ENCODE measurements at regions not wholly inside any gene's neighbourhood (a gene's known extent, or its start where the extent isn't known, plus 50 kb on each side); places are given as distances from the start of the nearest gene placed in this dataset.

GRCh38 chr10:88045656-88046415 is 182.4 kb downstream of the PTEN start:
- H3K27ac Mint-ChIP-seq (ENCODE audit: unreplicated experiment), result no peak overlapping the region
- no TSS peak for BruUV-seq (replicated peaks)
- CTCF ChIA-PET, result no interaction called here

GRCh38 chr10:88047579-88047978 is 184.2 kb downstream of the PTEN start:
- POLR2A ChIA-PET, result no interaction called here

More at GRCh38 chr10:88045656-88046415, 182.4 kb downstream of the PTEN start:
- POLR2A ChIA-PET, result no interaction called here
- Histone ChIP-seq H3K27me3 (replicated peaks; ENCODE audit: control insufficient read depth, insufficient read depth, low read length) (no peaks in the 10 kb centered on the region), H3K9me3 (no peaks in the 10 kb centered on the region), H3K4me3 (ENCODE audit: low read depth, low read length) (no peak overlapping the region), H3K36me3 (ENCODE audit: control insufficient read depth, insufficient read depth, low read length) (no peaks in the 10 kb centered on the region), H3K4me1 (peaks cover 4% of the 10 kb centered on the region; the same call in 1 of the 2 replicates)
- DNase-seq, result no peak
- H3K36me3 Mint-ChIP-seq (ENCODE audit: insufficient read depth, unreplicated experiment), result no peaks in the 10 kb centered on the region
- no peaks in the 10 kb centered on the region for H3K9me3 Mint-ChIP-seq (ENCODE audit: unreplicated experiment)
- intact Hi-C loops (cut with micrococcal nuclease; ENCODE audit: unreplicated experiment), result no loop called here
- H3K4me3 Mint-ChIP-seq (ENCODE audit: unreplicated experiment), result no peak overlapping the region
- TF ChIP-seq, protein P1, sequence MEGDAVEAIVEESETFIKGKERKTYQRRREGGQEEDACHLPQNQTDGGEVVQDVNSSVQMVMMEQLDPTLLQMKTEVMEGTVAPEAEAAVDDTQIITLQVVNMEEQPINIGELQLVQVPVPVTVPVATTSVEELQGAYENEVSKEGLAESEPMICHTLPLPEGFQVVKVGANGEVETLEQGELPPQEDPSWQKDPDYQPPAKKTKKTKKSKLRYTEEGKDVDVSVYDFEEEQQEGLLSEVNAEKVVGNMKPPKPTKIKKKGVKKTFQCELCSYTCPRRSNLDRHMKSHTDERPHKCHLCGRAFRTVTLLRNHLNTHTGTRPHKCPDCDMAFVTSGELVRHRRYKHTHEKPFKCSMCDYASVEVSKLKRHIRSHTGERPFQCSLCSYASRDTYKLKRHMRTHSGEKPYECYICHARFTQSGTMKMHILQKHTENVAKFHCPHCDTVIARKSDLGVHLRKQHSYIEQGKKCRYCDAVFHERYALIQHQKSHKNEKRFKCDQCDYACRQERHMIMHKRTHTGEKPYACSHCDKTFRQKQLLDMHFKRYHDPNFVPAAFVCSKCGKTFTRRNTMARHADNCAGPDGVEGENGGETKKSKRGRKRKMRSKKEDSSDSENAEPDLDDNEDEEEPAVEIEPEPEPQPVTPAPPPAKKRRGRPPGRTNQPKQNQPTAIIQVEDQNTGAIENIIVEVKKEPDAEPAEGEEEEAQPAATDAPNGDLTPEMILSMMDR (IDR thresholded peaks at IDR 0.05; ENCODE audit: insufficient read depth in 1 of 2, low read depth in 1 of 2, low read length in 1 of 2, severe bottlenecking in 1 of 2, unreplicated experiment in 1 of 2), result no peak
- H3K4me1 Mint-ChIP-seq (ENCODE audit: low read depth, unreplicated experiment), result peaks cover 7% of the 10 kb centered on the region
- no peaks in the 10 kb centered on the region for H3K27me3 Mint-ChIP-seq (ENCODE audit: insufficient read depth, unreplicated experiment)

DNA sequence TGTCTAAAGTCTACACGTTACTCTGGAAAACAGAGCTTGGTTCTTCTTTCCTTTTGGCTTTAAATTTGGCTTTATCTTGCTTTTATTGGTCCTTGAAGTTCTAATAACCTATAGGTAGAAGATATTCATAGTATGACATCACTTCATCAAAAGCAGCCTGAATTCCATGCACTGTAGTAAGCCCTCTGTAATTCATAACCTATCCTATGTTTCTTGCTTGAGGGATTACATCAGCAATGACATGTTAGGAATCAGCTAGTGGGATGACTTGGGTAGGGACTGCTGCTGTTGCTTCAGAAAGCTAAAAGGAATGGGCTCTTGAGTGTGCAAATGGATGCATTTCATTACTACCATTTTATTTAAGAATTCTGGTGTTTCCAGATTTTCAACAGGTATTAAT is 184.9 kb downstream of the PTEN start:
- no peak for DNase-seq
- POLR2A ChIA-PET, result no interaction called here
- H3K36me3 ChIP-seq (ENCODE audit: control insufficient read depth, insufficient read depth, low read length), result no peaks in the 10 kb centered on the region
- no peak overlapping the region for H3K4me3 Mint-ChIP-seq (ENCODE audit: unreplicated experiment)
- intact Hi-C loops (cut with micrococcal nuclease; ENCODE audit: unreplicated experiment), result no loop called here
- no peaks in the 10 kb centered on the region for H3K27me3 Mint-ChIP-seq (ENCODE audit: insufficient read depth, unreplicated experiment)
- no peaks in the 10 kb centered on the region for H3K9me3 Mint-ChIP-seq (ENCODE audit: unreplicated experiment)
- H3K4me1 Mint-ChIP-seq (ENCODE audit: low read depth, unreplicated experiment), result peaks cover 1% of the 10 kb centered on the region
- no peaks in the 10 kb centered on the region for H3K4me1 ChIP-seq
- CTCF ChIA-PET, result no interaction called here
- TF ChIP-seq, protein P1 (IDR thresholded peaks at IDR 0.05; ENCODE audit: insufficient read depth in 1 of 2, low read depth in 1 of 2, low read length in 1 of 2, severe bottlenecking in 1 of 2, unreplicated experiment in 1 of 2), result no peak
- no TSS peak for BruUV-seq (replicated peaks)
- no peak overlapping the region for H3K27ac Mint-ChIP-seq (ENCODE audit: unreplicated experiment)
- no peaks in the 10 kb centered on the region for H3K27me3 ChIP-seq (replicated peaks; ENCODE audit: control insufficient read depth, insufficient read depth, low read length)
- H3K4me3 ChIP-seq (ENCODE audit: low read depth, low read length), result no peak overlapping the region
- no peaks in the 10 kb centered on the region for H3K36me3 Mint-ChIP-seq (ENCODE audit: insufficient read depth, unreplicated experiment)
- H3K9me3 ChIP-seq, result no peaks in the 10 kb centered on the region

More at GRCh38 chr10:88047579-88047978, 184.2 kb downstream of the PTEN start:
- Histone ChIP-seq H3K4me3 (ENCODE audit: low read depth, low read length) (no peak overlapping the region), H3K27me3 (replicated peaks; ENCODE audit: control insufficient read depth, insufficient read depth, low read length) (no peaks in the 10 kb centered on the region), H3K4me1 (peaks cover 1% of the 10 kb centered on the region; the same call in 1 of the 2 replicates), H3K9me3 (no peaks in the 10 kb centered on the region), H3K36me3 (ENCODE audit: control insufficient read depth, insufficient read depth, low read length) (no peaks in the 10 kb centered on the region)
- no peak for DNase-seq
- Mint-ChIP-seq H3K9me3 (ENCODE audit: unreplicated experiment) (no peaks in the 10 kb centered on the region), H3K4me1 (ENCODE audit: low read depth, unreplicated experiment) (peaks cover 7% of the 10 kb centered on the region), H3K27ac (ENCODE audit: unreplicated experiment) (no peak overlapping the region), H3K4me3 (ENCODE audit: unreplicated experiment) (no peak overlapping the region), H3K36me3 (ENCODE audit: insufficient read depth, unreplicated experiment) (no peaks in the 10 kb centered on the region), H3K27me3 (ENCODE audit: insufficient read depth, unreplicated experiment) (no peaks in the 10 kb centered on the region)
- intact Hi-C loops (cut with micrococcal nuclease; ENCODE audit: unreplicated experiment), result no loop called here
- CTCF ChIA-PET, result no interaction called here
- TF ChIP-seq, protein P1 (IDR thresholded peaks at IDR 0.05; ENCODE audit: insufficient read depth in 1 of 2, low read depth in 1 of 2, low read length in 1 of 2, severe bottlenecking in 1 of 2, unreplicated experiment in 1 of 2), result no peak
- BruUV-seq (replicated peaks), result no TSS peak
